ENCODE measurements at regions not wholly inside any gene's neighbourhood (a gene's known extent, or its start where the extent isn't known, plus 50 kb on each side); places are given as distances from the start of the nearest gene placed in this dataset.

GRCh38 chr4:82031376-82031927 is 342.3 kb downstream of the HNRNPD start:
- no peak for DNase-seq (ENCODE audit: low read depth)

DNA sequence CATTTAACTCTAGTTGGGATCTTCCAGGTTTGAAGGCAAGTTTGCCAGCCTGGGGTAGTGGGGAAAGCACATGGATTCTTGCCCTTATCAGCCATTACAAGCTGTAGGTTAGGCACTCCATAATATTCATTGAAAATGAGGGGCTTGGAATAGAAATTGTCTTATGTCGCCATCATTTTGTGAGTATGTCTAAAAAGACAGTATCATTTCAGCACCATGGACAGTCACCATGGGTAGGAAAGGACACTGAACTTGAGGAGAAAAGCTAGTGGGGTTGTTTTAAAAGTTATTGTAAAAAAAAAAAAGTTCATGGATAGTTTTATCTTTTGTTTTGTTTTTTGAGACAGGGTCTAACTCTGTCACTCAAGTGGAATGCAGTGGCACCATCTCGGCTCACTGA is 356.1 kb downstream of the HNRNPD start:
- no peak for DNase-seq (ENCODE audit: low read depth)

DNA sequence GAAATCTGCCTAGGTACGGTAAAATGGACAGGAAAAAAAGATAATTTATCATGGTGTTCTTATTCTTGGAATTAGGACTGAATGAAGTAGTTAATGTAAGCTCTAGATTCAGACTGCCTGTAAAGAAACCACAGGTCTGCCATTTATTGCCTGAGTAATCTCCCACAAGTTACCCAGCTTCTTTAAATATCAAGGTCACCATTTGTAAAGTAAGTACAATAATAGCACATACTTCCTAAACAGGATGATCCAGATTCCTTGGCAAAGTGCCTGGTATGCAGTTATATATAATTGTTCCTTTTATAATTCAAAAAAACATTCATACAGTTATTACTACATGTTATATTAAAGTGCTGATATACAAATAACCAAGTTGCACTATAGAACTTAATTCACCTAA is 368.6 kb downstream of the HNRNPD start:
- no peak for DNase-seq (ENCODE audit: low read depth)

DNA sequence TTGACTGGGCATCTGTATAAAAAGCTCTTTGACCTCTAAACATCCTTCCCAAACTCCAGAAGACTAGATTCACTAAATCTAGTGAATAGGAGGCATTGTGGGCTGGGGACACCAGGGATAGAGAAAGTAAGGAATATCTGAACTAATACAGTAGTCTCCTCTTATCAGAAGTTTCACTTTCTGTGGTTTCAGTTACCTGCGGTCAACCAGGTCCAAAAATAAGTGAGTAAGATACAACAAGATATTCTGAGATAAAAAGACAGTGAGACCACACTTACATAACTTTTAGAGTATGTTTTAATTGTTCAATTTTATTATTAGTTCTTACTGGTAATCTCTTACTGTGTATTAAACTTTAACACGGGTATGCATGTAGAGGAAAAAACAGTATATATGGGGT is 376.5 kb downstream of the HNRNPD start:
- no peak for DNase-seq (ENCODE audit: low read depth)

GRCh38 chr4:81990898-81991297 is 382.9 kb downstream of the HNRNPD start:
- DNase-seq (ENCODE audit: low read depth) = no peak

- DNase-seq (ENCODE audit: low read depth) = no peak
Measured at GRCh38 chr4:81990211-81990610, 383.6 kb downstream of the HNRNPD start.

GRCh38 chr4:81989202-81989601 is 384.6 kb downstream of the HNRNPD start:
- DNase-seq (ENCODE audit: low read depth) = no peak

GRCh38 chr4:81988178-81988577 is 385.6 kb downstream of the HNRNPD start:
- no peak for DNase-seq (ENCODE audit: low read depth)

DNA sequence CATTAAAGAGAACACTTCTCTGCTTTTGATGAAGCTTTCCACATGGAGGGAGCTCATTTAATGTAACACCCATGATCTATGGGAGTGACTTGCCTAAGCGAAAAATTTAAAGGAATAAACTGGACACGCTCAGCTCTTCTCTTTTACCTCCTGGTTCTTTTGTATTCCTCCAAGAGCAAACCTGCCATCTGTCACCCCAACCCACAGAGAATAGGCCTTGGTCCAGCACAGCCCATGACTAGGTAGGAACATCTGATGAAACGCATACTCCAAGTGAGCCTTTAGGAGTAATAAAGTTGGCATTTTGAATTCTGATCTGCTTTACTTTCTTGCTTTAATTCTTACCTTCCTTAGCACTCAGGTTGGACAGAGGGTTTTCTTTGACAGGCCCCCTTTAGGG is 389.0 kb downstream of the HNRNPD start:
- no peak for DNase-seq (ENCODE audit: low read depth)

- DNase-seq (ENCODE audit: low read depth) = no peak
Measured at GRCh38 chr4:81982846-81983540, 390.8 kb downstream of the HNRNPD start.

GRCh38 chr4:81981218-81981617 is 392.6 kb downstream of the HNRNPD start:
- DNase-seq (ENCODE audit: low read depth) = no peak

- DNase-seq (ENCODE audit: low read depth) = no peak
Measured at GRCh38 chr4:81974523-81974922, 399.3 kb downstream of the HNRNPD start.

- DNase-seq (ENCODE audit: low read depth) = no peak
Measured at GRCh38 chr4:81971637-81972381, 402.0 kb downstream of the HNRNPD start.

DNA sequence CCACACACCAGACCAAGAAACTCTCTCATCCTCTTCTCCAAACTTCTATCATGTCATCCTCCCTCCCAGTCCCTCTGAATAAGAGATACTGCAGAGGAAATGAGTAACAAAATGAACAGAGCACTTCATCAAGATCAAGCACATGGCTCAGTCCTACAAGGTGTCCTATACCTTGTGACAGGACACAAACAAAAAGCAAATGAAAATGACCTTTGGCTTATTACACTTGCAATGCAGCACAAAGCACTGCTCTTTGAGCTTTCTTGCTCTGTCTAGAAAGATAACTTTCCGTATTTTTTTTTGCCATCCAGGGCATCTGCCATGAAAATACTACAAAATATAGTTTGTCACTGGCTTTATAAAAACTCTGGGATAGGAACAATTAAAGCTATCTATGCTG is 402.7 kb downstream of the HNRNPD start:
- DNase-seq (ENCODE audit: low read depth) = no peak

DNA sequence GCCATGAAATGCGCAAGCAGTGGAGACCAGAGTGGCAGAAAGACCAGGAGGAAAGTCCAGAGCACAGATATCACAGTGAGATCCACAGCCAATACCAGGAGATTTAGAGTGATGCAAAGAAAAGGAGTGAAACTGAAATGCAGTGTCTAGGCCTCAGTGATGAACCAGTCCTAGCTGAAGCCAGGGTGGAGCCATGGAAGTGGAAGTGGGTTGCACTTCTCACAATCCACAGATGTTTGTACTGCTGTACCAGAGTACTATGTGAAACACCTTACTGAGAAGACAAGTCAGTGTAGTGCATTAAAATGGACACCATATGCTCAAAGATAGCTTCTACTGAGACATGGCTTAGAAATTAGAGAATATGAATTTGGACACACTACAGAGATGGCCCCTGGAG is 403.3 kb downstream of the HNRNPD start:
- DNase-seq (ENCODE audit: low read depth) = no peak

- no peak for DNase-seq (ENCODE audit: low read depth)
Measured at GRCh38 chr4:81966676-81967075, 407.1 kb downstream of the HNRNPD start.

DNA sequence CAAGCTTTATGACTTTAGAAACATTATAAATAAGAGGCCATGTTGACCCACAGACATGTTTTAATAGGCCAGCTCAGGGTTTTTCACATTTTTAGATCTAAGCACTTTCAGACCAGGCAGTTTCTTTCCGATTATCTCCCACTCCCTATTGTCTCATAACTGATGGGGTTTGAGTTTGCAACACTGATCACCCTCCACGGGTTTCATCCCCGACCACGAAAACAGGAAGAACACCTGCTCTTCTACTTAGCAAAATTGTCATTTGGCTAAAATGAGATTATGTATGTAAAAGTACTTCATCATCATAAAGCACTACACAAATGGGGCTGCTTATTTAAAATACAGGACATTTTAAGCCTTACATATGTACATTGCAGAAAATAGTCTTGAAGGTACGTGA is 407.9 kb downstream of the HNRNPD start:
- no peak for DNase-seq (ENCODE audit: low read depth)

DNA sequence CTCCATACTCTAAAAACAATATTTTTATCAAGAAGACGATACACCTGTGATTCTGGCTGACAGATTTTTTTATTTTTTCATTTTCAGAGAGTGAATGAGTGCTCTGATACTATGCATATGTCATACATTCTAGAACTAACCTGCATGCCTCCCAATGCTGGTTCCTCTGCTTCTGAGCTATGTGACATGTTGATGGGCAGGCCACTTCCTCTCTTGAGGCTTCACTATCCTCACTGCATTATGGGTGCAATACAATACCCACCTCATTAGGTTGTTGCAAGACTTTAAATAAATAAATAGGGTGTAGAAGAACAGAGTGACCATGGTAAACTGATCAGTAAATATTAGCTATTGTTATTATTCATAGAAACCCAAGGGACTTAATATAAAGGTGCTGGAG is 408.3 kb downstream of the HNRNPD start:
- DNase-seq (ENCODE audit: low read depth) = no peak

GRCh38 chr4:81963763-81964020 is 410.1 kb downstream of the HNRNPD start:
- DNase-seq (ENCODE audit: low read depth) = no peak

DNA sequence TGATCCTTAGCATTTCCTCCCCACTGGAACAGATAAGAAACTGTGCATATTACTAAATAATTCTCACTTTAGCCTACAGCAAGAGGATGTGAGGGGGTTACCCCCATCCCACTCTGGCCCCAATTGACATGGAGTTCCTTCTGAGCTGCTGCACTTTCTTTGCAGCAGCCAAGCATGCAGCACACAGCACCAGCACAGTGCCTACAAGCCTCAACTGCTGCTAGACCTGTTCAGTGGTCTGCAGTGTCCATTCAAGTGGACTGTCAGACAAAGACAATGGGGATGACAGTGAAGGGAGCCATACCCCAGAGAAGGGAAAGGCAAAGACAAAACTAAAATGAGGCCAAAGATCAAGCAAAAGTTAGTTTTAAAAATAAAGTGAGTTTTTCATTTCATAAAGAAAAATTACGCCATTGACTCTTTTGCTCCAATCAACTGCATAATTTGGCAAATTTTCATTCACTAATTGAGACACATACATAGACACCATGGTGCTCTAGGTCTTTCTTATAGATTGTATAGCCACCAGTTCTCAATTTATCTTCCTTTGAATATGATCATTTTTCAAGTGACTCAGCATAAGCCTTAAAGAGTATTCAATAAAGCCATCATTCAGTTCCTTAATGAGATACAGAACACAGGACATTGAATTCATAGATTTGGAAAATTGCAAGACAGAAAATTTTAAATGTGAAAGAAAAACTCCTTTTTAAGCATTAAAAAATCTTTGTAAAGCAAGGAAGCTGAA is 410.6 kb downstream of the HNRNPD start:
- DNase-seq (ENCODE audit: low read depth) = no peak

GRCh38 chr4:81960961-81961360 is 412.8 kb downstream of the HNRNPD start:
- no peak for DNase-seq (ENCODE audit: low read depth)

GRCh38 chr4:81954271-81954670 is 419.5 kb downstream of the HNRNPD start:
- DNase-seq (ENCODE audit: low read depth) = no peak

GRCh38 chr4:81951891-81952455 is 421.8 kb downstream of the HNRNPD start:
- no peak for DNase-seq (ENCODE audit: low read depth)

Data from T-helper 22 cell (primary cell).